GM23338 (cell line): ENCODE measurements at regions not wholly inside any gene's neighbourhood (a gene's known extent, or its start where the extent isn't known, plus 50 kb on each side); places are given as distances from the start of the nearest gene placed in this dataset.

Experiments
- ATAC-seq: fragments of 200-7000 bp; cut with Tn5 transposase; 3 replicates; pipeline ENCODE4 v1.9.1; 2020
- DNase-seq: peaks from one replicate; pipeline ENCODE4 v3.0.0-alpha.2; 2015; ENCODE audit warnings: low spot score
- H2AFZ ChIP-seq: fragments of 200-600 bp; sonication (generic); 2 replicates; pipeline ENCODE4 v1.8.0; 2016; ENCODE audit warnings: antibody characterized with exemption, mild to moderate bottlenecking, moderate library complexity
- H3F3A ChIP-seq: fragments of 200-600 bp; sonication (generic); replicated peaks from 2 replicates; pipeline ENCODE4 v1.8.0; 2017; ENCODE audit warnings: antibody characterized with exemption, mixed run types, low read depth
- H3K27ac ChIP-seq: fragments of 200-600 bp; sonication (generic); 2 replicates; pipeline ENCODE4 v1.6.1; 2016; ENCODE audit warnings: low read depth
- H3K27me3 ChIP-seq: fragments of 200-600 bp; sonication (generic); 2 replicates; pipeline ENCODE4 v1.8.0; 2016; ENCODE audit warnings: mild to moderate bottlenecking, mixed run types, moderate library complexity; ENCODE audit not compliant: insufficient read depth
- H3K36me3 ChIP-seq: fragments of 200-600 bp; sonication (generic); 2 replicates; pipeline ENCODE4 v1.8.0; 2016; ENCODE audit warnings: mild to moderate bottlenecking; ENCODE audit not compliant: insufficient read depth
- H3K4me1 ChIP-seq: fragments of 200-600 bp; sonication (generic); 2 replicates; pipeline ENCODE4 v1.8.0; 2016; ENCODE audit warnings: mild to moderate bottlenecking, moderate library complexity; ENCODE audit not compliant: insufficient read depth
- H3K4me2 ChIP-seq: fragments of 200-600 bp; sonication (generic); 2 replicates; pipeline ENCODE4 v1.7.1; 2017; ENCODE audit warnings: mixed run types
- H3K4me3 ChIP-seq: fragments of 200-600 bp; sonication (generic); 2 replicates; pipeline ENCODE4 v1.6.1; 2016; ENCODE audit warnings: mixed run types
- H3K79me2 ChIP-seq: fragments of 200-600 bp; sonication (generic); replicated peaks from 2 replicates; pipeline ENCODE4 v1.8.0; 2017; ENCODE audit warnings: mild to moderate bottlenecking; ENCODE audit not compliant: insufficient read depth
- H3K9me2 ChIP-seq: fragments of 200-600 bp; sonication (generic); 2 replicates; pipeline ENCODE4 v1.8.0; 2017; ENCODE audit not compliant: insufficient read depth
- H4K20me1 ChIP-seq: fragments of 200-600 bp; sonication (generic); replicated peaks from 2 replicates; pipeline ENCODE4 v1.8.0; 2017; ENCODE audit warnings: mild to moderate bottlenecking; ENCODE audit not compliant: insufficient read depth
- H3K27ac Mint-ChIP-seq: 2 replicates; pipeline ENCODE4 v1.8.0; 2020; ENCODE audit warnings: inconsistent platforms, mild to moderate bottlenecking, moderate library complexity, mixed read lengths
- H3K27me3 Mint-ChIP-seq: 3 replicates; pipeline ENCODE4 v1.8.0; 2022; ENCODE audit warnings: low read depth, mild to moderate bottlenecking, moderate library complexity, mixed read lengths, inconsistent platforms; ENCODE audit not compliant: insufficient read depth, poor library complexity
- H3K36me3 Mint-ChIP-seq: 3 replicates; pipeline ENCODE4 v1.8.0; 2021; ENCODE audit warnings: low read depth, mild to moderate bottlenecking, inconsistent platforms, moderate library complexity, mixed read lengths
- H3K4me1 Mint-ChIP-seq: 3 replicates; pipeline ENCODE4 v1.8.0; 2020; ENCODE audit warnings: mild to moderate bottlenecking, inconsistent platforms, mixed read lengths
- H3K4me3 Mint-ChIP-seq: 3 replicates; pipeline ENCODE4 v1.8.0; 2021; ENCODE audit warnings: moderate library complexity, mild to moderate bottlenecking, inconsistent platforms, mixed read lengths
- H3K9me3 Mint-ChIP-seq: 3 replicates; pipeline ENCODE4 v1.8.0; 2020; ENCODE audit warnings: moderate library complexity, mild to moderate bottlenecking, inconsistent platforms, mixed read lengths
- CREB1 ChIP-seq: fragments of 250-450 bp; sonication (Bioruptor Pico); IDR thresholded peaks from 2 replicates; pipeline ENCODE4 v1.5.0; 2020; ENCODE audit warnings: low read depth, mild to moderate bottlenecking, moderate library complexity
- CTCF ChIP-seq, 2 experiments: fragments of 200-600 bp in 1 of 2; sonication (generic) in 1 of 2; conservative IDR thresholded peaks; 2 replicates each; pipeline versions ENCODE4 v1.5.1 to v1.6.1; 2016 to 2017; ENCODE audit warnings: antibody characterized with exemption in 2 of 2, low read depth in 2 of 2, mild to moderate bottlenecking in 2 of 2, moderate library complexity in 1 of 2
- EZH2 ChIP-seq: fragments of 200-600 bp; sonication (generic); IDR thresholded peaks from one replicate; pipeline ENCODE4 v1.8.0; 2017; ENCODE audit warnings: antibody characterized with exemption, mild to moderate bottlenecking, low read depth; ENCODE audit not compliant: unreplicated experiment
- EZH2phosphoT487 ChIP-seq: fragments of 200-600 bp; sonication (generic); IDR thresholded peaks from one replicate; pipeline ENCODE4 v1.8.1; 2018; ENCODE audit warnings: antibody characterized with exemption; ENCODE audit not compliant: unreplicated experiment
- JUNB ChIP-seq: IDR thresholded peaks from one replicate; pipeline ENCODE4 v1.6.1; 2016; ENCODE audit warnings: antibody characterized with exemption; ENCODE audit not compliant: unreplicated experiment
- NANOG ChIP-seq: IDR thresholded peaks from 2 replicates; pipeline ENCODE4 v1.6.1; 2016; ENCODE audit warnings: antibody characterized with exemption, borderline replicate concordance
- POLR2AphosphoS5 ChIP-seq: IDR thresholded peaks from 2 replicates; pipeline ENCODE4 v1.6.1; 2016; ENCODE audit warnings: antibody characterized with exemption, low read depth
- REST ChIP-seq: IDR thresholded peaks from one replicate; pipeline ENCODE4 v1.6.1; 2018; ENCODE audit warnings: antibody characterized with exemption; ENCODE audit not compliant: unreplicated experiment
- STAT1 ChIP-seq: IDR thresholded peaks from one replicate; pipeline ENCODE4 v1.6.1; 2016; ENCODE audit warnings: antibody characterized with exemption; ENCODE audit not compliant: unreplicated experiment
- ZNF114 ChIP-seq: fragments of 250-450 bp; sonication (Bioruptor Pico); IDR thresholded peaks from 2 replicates; pipeline ENCODE4 v1.5.0; 2020; ENCODE audit warnings: mild to moderate bottlenecking, moderate library complexity
- ZNF462 ChIP-seq: fragments of 250-450 bp; sonication (Bioruptor Pico); IDR thresholded peaks from 2 replicates; pipeline ENCODE4 v1.5.0; 2020; ENCODE audit warnings: mild to moderate bottlenecking, moderate library complexity
- TF ChIP-seq, protein P1 (sequence below): IDR thresholded peaks from 2 replicates; pipeline ENCODE4 v1.6.1; 2016; ENCODE audit warnings: antibody characterized with exemption

DNA sequence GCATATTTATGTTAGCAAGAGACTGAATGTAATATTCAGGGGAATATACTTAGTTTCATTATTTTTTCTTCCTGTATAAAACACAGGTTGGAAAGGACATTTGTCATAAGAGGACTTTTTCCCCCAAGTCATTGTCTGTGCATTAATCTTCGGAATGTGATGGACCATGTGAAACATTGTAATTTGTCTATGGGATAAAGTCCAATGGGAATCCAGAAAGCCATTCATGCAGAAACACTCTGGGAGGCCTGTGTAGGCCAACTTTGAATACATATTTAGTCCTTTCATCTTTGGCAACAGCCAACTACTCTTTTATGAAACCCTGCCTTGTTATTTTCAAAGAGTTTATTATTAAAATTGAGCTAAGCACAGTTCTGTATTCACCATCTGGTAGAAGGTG lies 386.4 kb downstream of the PIK3C3 start:
- H3K36me3 ChIP-seq = peaks cover 8% of the 10 kb centered on the region
- ATAC-seq (no peak), DNase-seq (no peak)
- no peaks in the 10 kb centered on the region for H3K79me2 ChIP-seq
- Mint-ChIP-seq H3K27me3 (peaks cover 6% of the 10 kb centered on the region), H3K27ac (no peak overlapping the region), H3K36me3 (peaks cover 20% of the 10 kb centered on the region), H3K4me1 (peaks cover 30% of the 10 kb centered on the region; the same call in 2 of the 3 replicates), H3K4me3 (no peak overlapping the region), H3K9me3 (peaks cover 21% of the 10 kb centered on the region)
- no peak overlapping the region for H2AFZ ChIP-seq
- TF ChIP-seq ZNF114 (CRISPR knock-in tag) (no peak), CTCF (conservative IDR thresholded peaks at IDR 0.05; ENCODE audit: low read depth in 2 of 2) (no peak), EZH2phosphoT487 (no peak), JUNB (no peak), EZH2 (no peak), STAT1 (no peak), ZNF462 (CRISPR knock-in tag) (no peak), REST (no peak), CREB1 (no peak), NANOG (no peak), POLR2AphosphoS5 (no peak)
- TF ChIP-seq, protein P1, sequence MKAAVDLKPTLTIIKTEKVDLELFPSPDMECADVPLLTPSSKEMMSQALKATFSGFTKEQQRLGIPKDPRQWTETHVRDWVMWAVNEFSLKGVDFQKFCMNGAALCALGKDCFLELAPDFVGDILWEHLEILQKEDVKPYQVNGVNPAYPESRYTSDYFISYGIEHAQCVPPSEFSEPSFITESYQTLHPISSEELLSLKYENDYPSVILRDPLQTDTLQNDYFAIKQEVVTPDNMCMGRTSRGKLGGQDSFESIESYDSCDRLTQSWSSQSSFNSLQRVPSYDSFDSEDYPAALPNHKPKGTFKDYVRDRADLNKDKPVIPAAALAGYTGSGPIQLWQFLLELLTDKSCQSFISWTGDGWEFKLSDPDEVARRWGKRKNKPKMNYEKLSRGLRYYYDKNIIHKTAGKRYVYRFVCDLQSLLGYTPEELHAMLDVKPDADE = no peak
- H3K4me3 ChIP-seq = no peak overlapping the region
- H3K4me1 ChIP-seq = peaks cover 39% of the 10 kb centered on the region
- no peak overlapping the region for H3K27ac ChIP-seq
- H3K9me2 ChIP-seq = peaks cover 14% of the 10 kb centered on the region
- no peaks in the 10 kb centered on the region for H3K27me3 ChIP-seq
- H3K4me2 ChIP-seq = no peak overlapping the region
- H4K20me1 ChIP-seq = no peaks in the 10 kb centered on the region
- no peaks in the 10 kb centered on the region for H3F3A ChIP-seq
